SK-N-MC (cell line): ENCODE measurements at regions not wholly inside any gene's neighbourhood (a gene's known extent, or its start where the extent isn't known, plus 50 kb on each side); places are given as distances from the start of the nearest gene placed in this dataset.

ENCODE experiments used
- EZH2 ChIP-seq: fragments of 200-600 bp; sonication (generic); IDR thresholded peaks from one replicate; pipeline ENCODE4 v1.6.1; 2017; ENCODE audit warnings: antibody characterized with exemption
- POLR2AphosphoS5 ChIP-seq: IDR thresholded peaks from 2 replicates; pipeline ENCODE4 v1.6.1; 2012; ENCODE audit warnings: mild to moderate bottlenecking, low read depth, low read length, borderline replicate concordance

DNA sequence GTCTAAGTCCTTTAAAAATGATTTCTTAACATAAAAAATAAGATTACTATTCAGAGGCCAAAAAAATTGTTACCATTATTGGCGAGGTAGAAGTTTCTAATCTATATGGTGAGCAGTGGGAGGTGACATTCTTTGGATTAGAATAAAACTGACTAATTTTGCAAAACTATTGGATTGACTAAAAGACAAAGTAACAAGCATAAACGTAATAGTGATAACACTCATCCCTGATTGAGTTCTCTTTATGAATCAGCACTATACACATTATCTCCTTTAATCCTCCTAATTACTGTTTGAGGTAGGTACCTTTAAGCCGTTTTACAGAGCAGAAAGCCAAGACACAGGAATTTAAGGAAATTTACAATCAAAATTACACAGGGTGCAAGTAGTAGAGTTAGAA, 139.2 kb upstream of the NRP1 start:
- no peak for TF ChIP-seq EZH2
- TF ChIP-seq POLR2AphosphoS5, result no peak
